Loucy (cell line): ENCODE measurements at regions not wholly inside any gene's neighbourhood (a gene's known extent, or its start where the extent isn't known, plus 50 kb on each side); places are given as distances from the start of the nearest gene placed in this dataset.

Experiments
- H2AFZ ChIP-seq: fragments of 200-600 bp; sonication (generic); 2 replicates; pipeline ENCODE4 v1.6.0; 2016; ENCODE audit warnings: antibody characterized with exemption, mild to moderate bottlenecking, low read length, moderate library complexity
- H3F3A ChIP-seq: fragments of 200-600 bp; 2 replicates; pipeline ENCODE4 v1.6.0; 2016; ENCODE audit warnings: antibody characterized with exemption, low read depth, mild to moderate bottlenecking
- H3K27me3 ChIP-seq: fragments of 200-600 bp; sonication (generic); 2 replicates; pipeline ENCODE4 v1.6.1; 2014; ENCODE audit warnings: low read length, mild to moderate bottlenecking; ENCODE audit not compliant: insufficient read depth, poor library complexity, severe bottlenecking
- H3K36me3 ChIP-seq: fragments of 200-600 bp; sonication (generic); 2 replicates; pipeline ENCODE4 v1.6.1; 2016; ENCODE audit warnings: low read length; ENCODE audit not compliant: insufficient read depth
- H3K4me1 ChIP-seq: fragments of 200-600 bp; sonication (generic); 2 replicates; pipeline ENCODE4 v1.5.1; 2014; ENCODE audit warnings: low read length, mild to moderate bottlenecking; ENCODE audit not compliant: insufficient read depth, poor library complexity, severe bottlenecking
- H3K4me2 ChIP-seq: fragments of 200-600 bp; sonication (generic); 2 replicates; pipeline ENCODE4 v1.6.0; 2014; ENCODE audit warnings: antibody characterized with exemption, low read length, low read depth, mild to moderate bottlenecking; ENCODE audit not compliant: poor library complexity, severe bottlenecking
- H3K4me3 ChIP-seq: fragments of 200-600 bp; sonication (generic); 2 replicates; pipeline ENCODE4 v1.5.1; 2014; ENCODE audit warnings: low read length, mild to moderate bottlenecking, mixed read lengths; ENCODE audit not compliant: poor library complexity, severe bottlenecking
- H3K79me2 ChIP-seq: fragments of 200-600 bp; sonication (generic); 2 replicates; pipeline ENCODE4 v1.6.1; 2014; ENCODE audit warnings: low read length; ENCODE audit not compliant: insufficient read depth
- H3K9ac ChIP-seq: fragments of 200-600 bp; sonication (generic); 2 replicates; pipeline ENCODE4 v1.6.0; 2014; ENCODE audit warnings: mild to moderate bottlenecking, low read depth, low read length, moderate library complexity; ENCODE audit not compliant: poor library complexity, severe bottlenecking
- H3K9me2 ChIP-seq: fragments of 200-600 bp; sonication (generic); replicated peaks from 2 replicates; pipeline ENCODE4 v1.6.1; 2016; ENCODE audit warnings: low read depth, low read length, mixed read lengths
- H3K9me3 ChIP-seq: fragments of 200-600 bp; sonication (generic); 2 replicates; pipeline ENCODE4 v1.6.1; 2014; ENCODE audit warnings: mild to moderate bottlenecking, antibody characterized with exemption, low read length, low read depth; ENCODE audit not compliant: insufficient read depth
- H4K20me1 ChIP-seq: fragments of 200-600 bp; sonication (generic); 2 replicates; pipeline ENCODE4 v1.6.0; 2014; ENCODE audit warnings: antibody characterized with exemption, low read length, mild to moderate bottlenecking; ENCODE audit not compliant: insufficient read depth, poor library complexity, severe bottlenecking
- EZH2phosphoT487 ChIP-seq: fragments of 200-600 bp; IDR thresholded peaks from 2 replicates; pipeline ENCODE4 v1.6.1; 2018; ENCODE audit warnings: antibody characterized with exemption, mild to moderate bottlenecking, moderate library complexity, borderline replicate concordance
- TF ChIP-seq, protein P1 (sequence below): fragments of 200-600 bp; sonication (generic); conservative IDR thresholded peaks from 2 replicates; pipeline ENCODE4 v1.5.1; 2014; ENCODE audit warnings: mild to moderate bottlenecking, antibody characterized with exemption, low read length

DNA sequence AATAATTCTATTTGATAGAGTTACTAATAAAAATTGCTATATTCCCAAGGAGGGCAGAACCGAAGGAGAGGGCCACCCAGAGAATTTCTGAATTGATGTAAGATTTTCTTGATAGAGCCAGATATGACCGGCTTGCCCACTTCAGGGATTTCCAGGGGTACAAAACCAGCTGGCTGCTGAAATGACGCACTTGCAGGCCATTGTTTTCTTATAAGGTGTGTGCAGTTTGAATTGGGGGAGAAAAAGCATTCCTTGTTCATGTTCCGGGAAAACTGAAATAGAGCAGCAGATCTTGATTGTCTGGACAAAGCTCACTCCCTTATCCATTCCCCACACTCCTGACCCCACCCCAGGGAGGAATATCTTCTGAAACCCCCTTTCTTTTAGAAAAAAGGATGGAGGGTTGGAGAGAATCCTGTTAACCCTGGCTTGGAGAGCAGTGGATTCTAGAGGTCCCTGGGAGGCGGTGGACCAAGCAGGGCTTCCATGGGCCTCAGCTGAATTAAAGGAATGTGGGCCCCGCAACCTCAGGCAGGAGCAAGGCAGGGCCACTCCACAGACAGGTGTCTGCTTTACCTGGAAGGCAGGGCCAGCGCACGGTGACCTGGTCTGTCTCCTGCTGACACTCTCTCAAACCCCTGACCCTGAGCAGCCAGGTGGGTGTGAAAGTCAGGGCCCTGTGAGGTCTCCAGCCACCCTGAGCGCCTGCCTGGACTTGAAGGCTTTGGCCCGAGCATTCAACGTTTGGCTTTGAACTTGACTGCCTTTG lies 96.4 kb downstream of the TMEM170B start:
- H4K20me1 ChIP-seq, result no peaks in the 10 kb centered on the region
- H3K9ac ChIP-seq, result no peak overlapping the region
- H3K9me3 ChIP-seq, result no peaks in the 10 kb centered on the region
- H3K79me2 ChIP-seq, result no peaks in the 10 kb centered on the region
- H3K9me2 ChIP-seq, result no peaks in the 10 kb centered on the region
- no peaks in the 10 kb centered on the region for H3K36me3 ChIP-seq
- no peaks in the 10 kb centered on the region for H3K27me3 ChIP-seq
- H3K4me3 ChIP-seq, result no peak overlapping the region
- TF ChIP-seq, protein P1, sequence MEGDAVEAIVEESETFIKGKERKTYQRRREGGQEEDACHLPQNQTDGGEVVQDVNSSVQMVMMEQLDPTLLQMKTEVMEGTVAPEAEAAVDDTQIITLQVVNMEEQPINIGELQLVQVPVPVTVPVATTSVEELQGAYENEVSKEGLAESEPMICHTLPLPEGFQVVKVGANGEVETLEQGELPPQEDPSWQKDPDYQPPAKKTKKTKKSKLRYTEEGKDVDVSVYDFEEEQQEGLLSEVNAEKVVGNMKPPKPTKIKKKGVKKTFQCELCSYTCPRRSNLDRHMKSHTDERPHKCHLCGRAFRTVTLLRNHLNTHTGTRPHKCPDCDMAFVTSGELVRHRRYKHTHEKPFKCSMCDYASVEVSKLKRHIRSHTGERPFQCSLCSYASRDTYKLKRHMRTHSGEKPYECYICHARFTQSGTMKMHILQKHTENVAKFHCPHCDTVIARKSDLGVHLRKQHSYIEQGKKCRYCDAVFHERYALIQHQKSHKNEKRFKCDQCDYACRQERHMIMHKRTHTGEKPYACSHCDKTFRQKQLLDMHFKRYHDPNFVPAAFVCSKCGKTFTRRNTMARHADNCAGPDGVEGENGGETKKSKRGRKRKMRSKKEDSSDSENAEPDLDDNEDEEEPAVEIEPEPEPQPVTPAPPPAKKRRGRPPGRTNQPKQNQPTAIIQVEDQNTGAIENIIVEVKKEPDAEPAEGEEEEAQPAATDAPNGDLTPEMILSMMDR, result no peak
- H3F3A ChIP-seq, result no peaks in the 10 kb centered on the region
- no peak overlapping the region for H2AFZ ChIP-seq
- H3K4me1 ChIP-seq, result no peaks in the 10 kb centered on the region
- no peak overlapping the region for H3K4me2 ChIP-seq

DNA sequence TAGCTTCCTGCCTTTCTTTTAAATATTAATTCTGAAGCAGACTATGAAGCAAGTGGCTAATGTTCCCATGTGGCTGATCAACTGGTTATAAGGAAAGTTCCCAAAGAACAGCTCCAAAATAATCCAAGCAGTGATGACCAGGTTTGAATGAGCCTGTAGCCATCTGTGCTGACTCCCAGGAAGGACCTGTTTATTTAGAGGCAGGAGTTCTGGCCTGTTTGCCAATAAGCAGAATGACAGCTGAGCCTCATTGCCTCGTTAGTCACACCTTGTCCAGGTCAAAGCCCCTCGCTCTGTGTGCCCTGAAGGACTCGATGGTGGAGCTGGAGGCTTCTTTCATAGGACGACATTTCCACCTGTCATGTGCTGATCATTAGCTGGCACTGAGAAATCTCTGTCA lies 97.4 kb downstream of the TMEM170B start:
- Histone ChIP-seq H3K79me2 (no peaks in the 10 kb centered on the region), H3F3A (no peaks in the 10 kb centered on the region), H3K4me2 (no peak overlapping the region), H3K36me3 (no peaks in the 10 kb centered on the region), H4K20me1 (no peaks in the 10 kb centered on the region), H2AFZ (no peak overlapping the region), H3K9me2 (no peaks in the 10 kb centered on the region), H3K27me3 (no peaks in the 10 kb centered on the region), H3K4me3 (no peak overlapping the region), H3K9ac (no peak overlapping the region), H3K9me3 (no peaks in the 10 kb centered on the region), H3K4me1 (no peaks in the 10 kb centered on the region)
- TF ChIP-seq EZH2phosphoT487, result no peak
- TF ChIP-seq, protein P1, result no peak

DNA sequence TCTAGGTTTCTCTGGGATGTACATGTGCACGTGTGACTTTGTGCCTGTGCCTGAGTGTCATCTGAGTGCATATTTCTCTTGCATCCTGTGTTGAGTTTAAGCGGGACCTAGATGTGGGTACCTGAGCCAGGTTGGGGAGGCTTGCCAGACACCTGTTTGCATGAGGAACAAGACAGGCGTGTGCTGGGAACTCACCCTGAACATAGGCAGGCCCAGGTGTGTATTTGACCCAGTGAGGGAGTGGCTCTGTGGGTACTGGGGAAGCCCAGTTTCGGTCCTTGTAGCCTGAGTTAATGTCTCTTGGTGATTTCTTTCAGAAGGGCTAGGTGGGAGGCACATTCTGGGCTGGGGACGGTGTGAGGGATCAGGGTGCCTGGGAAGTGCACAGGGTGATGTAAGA lies 98.6 kb downstream of the TMEM170B start:
- H3K79me2 ChIP-seq, result no peaks in the 10 kb centered on the region
- H3K9me2 ChIP-seq, result no peaks in the 10 kb centered on the region
- H3K4me1 ChIP-seq, result no peaks in the 10 kb centered on the region
- TF ChIP-seq, protein P1, result no peak
- TF ChIP-seq EZH2phosphoT487, result no peak
- no peaks in the 10 kb centered on the region for H3K36me3 ChIP-seq
- H2AFZ ChIP-seq, result no peak overlapping the region
- H3K9ac ChIP-seq, result no peak overlapping the region
- no peaks in the 10 kb centered on the region for H4K20me1 ChIP-seq
- H3K4me3 ChIP-seq, result no peak overlapping the region
- no peak overlapping the region for H3K4me2 ChIP-seq
- no peaks in the 10 kb centered on the region for H3F3A ChIP-seq
- H3K9me3 ChIP-seq, result no peaks in the 10 kb centered on the region
- no peaks in the 10 kb centered on the region for H3K27me3 ChIP-seq
